Right lobe of liver (tissue), 6 donors: ENCODE measurements at regions not wholly inside any gene's neighbourhood (a gene's known extent, or its start where the extent isn't known, plus 50 kb on each side); places are given as distances from the start of the nearest gene placed in this dataset.

Experiments used
- ATAC-seq, 4 donors: fragments of 200-7000 bp; cut with Tn5 transposase; one replicate each; pipeline ENCODE4 v1.9.1; 2020; ENCODE audit warnings: mild to moderate bottlenecking in 4 of 4, moderate library complexity in 4 of 4
- DNase-seq, 3 donors: peaks; one replicate each; pipeline ENCODE4 v3.0.0-alpha.2; 2020
- H3K27ac ChIP-seq, 3 donors: fragments of 200-600 bp; one replicate each; pipeline ENCODE4 v1.8.0; 2022
- H3K27me3 ChIP-seq, 2 donors: fragments of 200-600 bp; one replicate each; pipeline ENCODE4 v1.8.0; 2022
- H3K36me3 ChIP-seq, 4 donors: fragments of 200-600 bp; sonication (generic) in 1 of 4; one replicate each; pipeline versions ENCODE4 v1.5.1 to v1.8.0; 2017 to 2022; ENCODE audit warnings: control low read depth in 1 of 4
- H3K4me1 ChIP-seq, 4 donors: fragments of 200-600 bp; sonication (generic) in 1 of 4; one replicate each; pipeline versions ENCODE4 v1.5.1 to v1.8.0; 2017 to 2022; ENCODE audit warnings: control low read depth in 1 of 4
- H3K4me3 ChIP-seq, 3 donors: fragments of 200-600 bp; one replicate each; pipeline ENCODE4 v1.8.0; 2022
- H3K9me3 ChIP-seq, 4 donors: fragments of 200-600 bp; sonication (generic) in 1 of 4; one replicate each; pipeline versions ENCODE4 v1.5.1 to v1.8.0; 2017 to 2022; ENCODE audit warnings: control low read depth in 1 of 4
- POLR2A ChIP-seq: fragments of 450-650 bp; IDR thresholded peaks from one replicate; pipeline ENCODE4 v1.6.1; 2017; ENCODE audit warnings: antibody characterized with exemption, mild to moderate bottlenecking
- WGBS: methylation state at CpG from one replicate; pipeline ENCODE4 v1.1.6; 2018; ENCODE audit warnings: low coverage, low lambda C conversion rate; ENCODE audit not compliant: insufficient coverage; ENCODE audit errors: missing lambda C conversion rate; 5-methylcytosine and 5-hydroxymethylcytosine counted together
- intact Hi-C, 2 donors: fragments of 100-400 bp; cut with DNase I; formaldehyde crosslinking; loops; one replicate each; pipeline versions ENCODE4 v1.11.2 to v1.14.1; 2022
- TF ChIP-seq, protein P1 (sequence below), 4 donors: fragments of 200-600 bp in 3 of 4; fragments of 450-650 bp in 1 of 4; IDR thresholded peaks; one replicate each; pipeline versions ENCODE4 v1.5.1 to v1.8.0; 2016 to 2022; ENCODE audit warnings: antibody characterized with exemption in 4 of 4, mild to moderate bottlenecking in 2 of 4
- donor health status: DM: no; HTN: yes; CAD: no.
- donor health status: DM: no; HTN: no; CAD: no.
- donor health status: DM: no; HTN: no; CAD: no.
- donor health status: DM: no; HTN: yes; CAD: no.
- donor health status: DM: no; HTN: yes; CAD: no.

- Histone ChIP-seq H3K4me3 (no peak overlapping the region), H3K9me3 (no peaks in the 10 kb centered on the region), H3K27ac (no peak overlapping the region), H3K36me3 (no peaks in the 10 kb centered on the region), H3K4me1 (peaks cover 0 to 7% (median 0%) of the 10 kb centered on the region in 4 donors), H3K27me3 (no peaks in the 10 kb centered on the region)
- intact Hi-C loops, result no loop called here
- no peak for TF ChIP-seq POLR2A
- TF ChIP-seq, protein P1, sequence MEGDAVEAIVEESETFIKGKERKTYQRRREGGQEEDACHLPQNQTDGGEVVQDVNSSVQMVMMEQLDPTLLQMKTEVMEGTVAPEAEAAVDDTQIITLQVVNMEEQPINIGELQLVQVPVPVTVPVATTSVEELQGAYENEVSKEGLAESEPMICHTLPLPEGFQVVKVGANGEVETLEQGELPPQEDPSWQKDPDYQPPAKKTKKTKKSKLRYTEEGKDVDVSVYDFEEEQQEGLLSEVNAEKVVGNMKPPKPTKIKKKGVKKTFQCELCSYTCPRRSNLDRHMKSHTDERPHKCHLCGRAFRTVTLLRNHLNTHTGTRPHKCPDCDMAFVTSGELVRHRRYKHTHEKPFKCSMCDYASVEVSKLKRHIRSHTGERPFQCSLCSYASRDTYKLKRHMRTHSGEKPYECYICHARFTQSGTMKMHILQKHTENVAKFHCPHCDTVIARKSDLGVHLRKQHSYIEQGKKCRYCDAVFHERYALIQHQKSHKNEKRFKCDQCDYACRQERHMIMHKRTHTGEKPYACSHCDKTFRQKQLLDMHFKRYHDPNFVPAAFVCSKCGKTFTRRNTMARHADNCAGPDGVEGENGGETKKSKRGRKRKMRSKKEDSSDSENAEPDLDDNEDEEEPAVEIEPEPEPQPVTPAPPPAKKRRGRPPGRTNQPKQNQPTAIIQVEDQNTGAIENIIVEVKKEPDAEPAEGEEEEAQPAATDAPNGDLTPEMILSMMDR (IDR thresholded peaks at IDR 0.05), result no peak
- WGBS, result 93% methylated on average over 1 of the region's 1 CpG
- ATAC-seq (peak; percentile 37 to 91 (median 61)), DNase-seq (no peak)
These were observed 87.9 kb upstream of the SPRY1 start for GRCh38 chr4:123308667-123309066.

DNA sequence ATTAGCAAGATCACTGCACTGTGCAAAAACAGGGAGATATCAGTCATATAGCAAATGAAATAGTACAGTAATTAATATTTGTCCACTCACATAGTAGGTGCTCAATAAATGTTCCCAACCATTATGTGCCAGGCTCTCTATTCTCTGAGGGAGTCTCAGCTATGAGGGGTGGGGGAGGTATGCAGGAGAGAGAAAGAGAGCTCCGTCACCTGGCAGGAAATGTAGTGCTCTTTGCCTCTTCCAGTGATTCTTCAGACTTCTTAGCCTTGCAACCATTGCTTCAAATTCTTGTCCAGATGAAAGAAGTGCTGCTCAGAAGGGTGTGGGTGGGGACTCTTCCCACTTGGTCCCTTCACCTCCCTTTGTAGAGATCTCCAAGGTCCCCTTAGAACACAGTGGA is 84.5 kb upstream of the SPRY1 start:
- DNase-seq, result no peak

DNA sequence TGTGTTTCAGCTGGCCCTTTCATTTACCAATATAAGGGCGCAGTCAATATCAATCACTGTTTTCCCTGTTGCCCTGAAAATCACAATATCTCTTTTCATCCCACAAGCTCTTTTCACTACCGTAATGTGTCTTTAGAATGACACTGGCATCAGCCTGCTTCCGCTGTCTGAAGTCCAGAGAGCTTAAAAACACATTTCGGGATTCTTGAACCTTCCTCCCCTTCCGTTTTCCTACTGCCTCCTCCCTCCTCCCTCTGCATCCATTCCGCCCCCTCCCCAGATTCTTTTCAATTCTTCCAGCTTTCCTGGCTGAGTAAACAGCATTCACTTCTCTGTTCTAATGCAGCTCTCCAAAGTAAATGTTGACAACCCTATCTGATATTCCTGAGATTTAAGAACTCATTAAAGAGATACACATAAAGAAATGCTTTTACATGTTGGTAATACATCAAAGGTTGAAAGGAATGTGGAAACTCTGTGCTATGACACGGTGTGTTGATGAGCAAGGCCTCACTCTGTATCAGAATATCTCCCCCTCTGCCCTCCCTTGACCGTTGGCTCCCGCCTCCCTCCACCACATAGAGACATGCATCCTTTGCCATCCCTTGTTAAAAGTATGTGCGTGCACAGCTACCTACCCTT is 83.5 kb upstream of the SPRY1 start:
- Histone ChIP-seq H3K36me3 (no peaks in the 10 kb centered on the region), H3K27ac (no peak overlapping the region), H3K4me1 (peaks cover 0 to 7% (median 0%) of the 10 kb centered on the region in 4 donors), H3K9me3 (no peaks in the 10 kb centered on the region), H3K27me3 (no peaks in the 10 kb centered on the region), H3K4me3 (no peak overlapping the region)
- 85% methylated on average over 10 of the region's 10 CpGs for WGBS
- no peak for TF ChIP-seq POLR2A
- TF ChIP-seq, protein P1 (IDR thresholded peaks at IDR 0.05), result no peak
- intact Hi-C loops, result no loop called here
- ATAC-seq (no peak), DNase-seq (no peak)

More for the DNA sequence above, 84.5 kb upstream of the SPRY1 start:
- intact Hi-C loops, result no loop called here
- no peak overlapping the region for H3K4me3 ChIP-seq
- H3K4me1 ChIP-seq, result peaks cover 0 to 7% (median 0%) of the 10 kb centered on the region in 4 donors
- H3K36me3 ChIP-seq, result no peaks in the 10 kb centered on the region
- WGBS, result 100% methylated on average over 1 of the region's 1 CpG
- no peak overlapping the region for H3K27ac ChIP-seq
- H3K9me3 ChIP-seq, result no peaks in the 10 kb centered on the region
- no peak for ATAC-seq
- H3K27me3 ChIP-seq, result no peaks in the 10 kb centered on the region
- TF ChIP-seq, protein P1 (IDR thresholded peaks at IDR 0.05), result no peak

GRCh38 chr4:123315617-123316016 is 81.0 kb upstream of the SPRY1 start:
- Histone ChIP-seq H3K9me3 (no peaks in the 10 kb centered on the region), H3K4me1 (no peaks in the 10 kb centered on the region), H3K27me3 (no peaks in the 10 kb centered on the region), H3K27ac (no peak overlapping the region), H3K36me3 (no peaks in the 10 kb centered on the region), H3K4me3 (no peak overlapping the region)
- TF ChIP-seq, protein P1 (IDR thresholded peaks at IDR 0.05), result no peak
- no peak for TF ChIP-seq POLR2A
- DNase-seq, result no peak
- no peak for ATAC-seq
- intact Hi-C loops, result no loop called here
- 86% methylated on average over 1 of the region's 1 CpG for WGBS

- intact Hi-C loops, result no loop called here
- whole genome bisulfite sequencing, result 100% methylated on average over 2 of the region's 2 CpGs
- H3K27ac ChIP-seq, result no peak overlapping the region
- DNase-seq (no peak), ATAC-seq (no peak)
- TF ChIP-seq POLR2A, result no peak
- TF ChIP-seq, protein P1 (IDR thresholded peaks at IDR 0.05), result no peak
- H3K36me3 ChIP-seq, result no peaks in the 10 kb centered on the region
- H3K9me3 ChIP-seq, result peaks cover 0 to 2% (median 0%) of the 10 kb centered on the region in 4 donors
- no peaks in the 10 kb centered on the region for H3K4me1 ChIP-seq
- no peak overlapping the region for H3K4me3 ChIP-seq
- no peaks in the 10 kb centered on the region for H3K27me3 ChIP-seq
These were observed 79.4 kb upstream of the SPRY1 start for GRCh38 chr4:123317211-123317610.
